HL-60 (cell line): ENCODE measurements at regions not wholly inside any gene's neighbourhood (a gene's known extent, or its start where the extent isn't known, plus 50 kb on each side); places are given as distances from the start of the nearest gene placed in this dataset.

Source experiments
- GABPA ChIP-seq: IDR thresholded peaks from 2 replicates; pipeline ENCODE4 v1.6.1; 2012; ENCODE audit warnings: low read depth
- POLR2AphosphoS5 ChIP-seq: IDR thresholded peaks from 2 replicates; pipeline ENCODE4 v1.6.1; 2012; ENCODE audit warnings: low read depth
- SPI1 ChIP-seq: IDR thresholded peaks from 2 replicates; pipeline ENCODE4 v1.6.1; 2012; ENCODE audit warnings: low read depth, mild to moderate bottlenecking, borderline replicate concordance
- TF ChIP-seq, protein P1 (sequence below): IDR thresholded peaks from one replicate; pipeline ENCODE4 v1.5.1; 2011; ENCODE audit warnings: low read length, control low read depth, inconsistent platforms; ENCODE audit not compliant: insufficient read depth
- TF ChIP-seq, protein P2 (sequence below): IDR thresholded peaks from 2 replicates; pipeline ENCODE4 v1.6.1; 2012; ENCODE audit warnings: low read depth; ENCODE audit not compliant: insufficient replicate concordance

DNA sequence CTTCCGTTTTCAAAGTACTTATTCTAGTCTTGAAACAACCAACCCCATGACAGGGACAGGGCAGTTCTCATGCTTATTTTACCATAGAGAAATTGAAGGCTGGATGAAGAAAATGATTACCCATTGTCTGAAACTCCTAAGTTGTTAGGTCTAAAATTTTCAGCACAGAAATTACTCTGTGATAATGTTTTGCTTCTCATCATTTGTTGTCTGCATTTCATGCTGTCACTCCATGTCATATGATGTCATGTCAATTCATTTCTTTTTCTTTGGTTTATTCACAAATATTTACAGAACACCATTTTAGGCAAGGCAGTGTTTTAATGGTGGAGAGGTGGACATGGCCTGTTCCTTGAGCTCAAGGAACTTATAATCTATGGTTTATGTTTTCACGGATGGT lies 98.2 kb upstream of the RASGRP1 start:
- TF ChIP-seq, protein P1, sequence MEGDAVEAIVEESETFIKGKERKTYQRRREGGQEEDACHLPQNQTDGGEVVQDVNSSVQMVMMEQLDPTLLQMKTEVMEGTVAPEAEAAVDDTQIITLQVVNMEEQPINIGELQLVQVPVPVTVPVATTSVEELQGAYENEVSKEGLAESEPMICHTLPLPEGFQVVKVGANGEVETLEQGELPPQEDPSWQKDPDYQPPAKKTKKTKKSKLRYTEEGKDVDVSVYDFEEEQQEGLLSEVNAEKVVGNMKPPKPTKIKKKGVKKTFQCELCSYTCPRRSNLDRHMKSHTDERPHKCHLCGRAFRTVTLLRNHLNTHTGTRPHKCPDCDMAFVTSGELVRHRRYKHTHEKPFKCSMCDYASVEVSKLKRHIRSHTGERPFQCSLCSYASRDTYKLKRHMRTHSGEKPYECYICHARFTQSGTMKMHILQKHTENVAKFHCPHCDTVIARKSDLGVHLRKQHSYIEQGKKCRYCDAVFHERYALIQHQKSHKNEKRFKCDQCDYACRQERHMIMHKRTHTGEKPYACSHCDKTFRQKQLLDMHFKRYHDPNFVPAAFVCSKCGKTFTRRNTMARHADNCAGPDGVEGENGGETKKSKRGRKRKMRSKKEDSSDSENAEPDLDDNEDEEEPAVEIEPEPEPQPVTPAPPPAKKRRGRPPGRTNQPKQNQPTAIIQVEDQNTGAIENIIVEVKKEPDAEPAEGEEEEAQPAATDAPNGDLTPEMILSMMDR = no peak
- TF ChIP-seq, protein P2, sequence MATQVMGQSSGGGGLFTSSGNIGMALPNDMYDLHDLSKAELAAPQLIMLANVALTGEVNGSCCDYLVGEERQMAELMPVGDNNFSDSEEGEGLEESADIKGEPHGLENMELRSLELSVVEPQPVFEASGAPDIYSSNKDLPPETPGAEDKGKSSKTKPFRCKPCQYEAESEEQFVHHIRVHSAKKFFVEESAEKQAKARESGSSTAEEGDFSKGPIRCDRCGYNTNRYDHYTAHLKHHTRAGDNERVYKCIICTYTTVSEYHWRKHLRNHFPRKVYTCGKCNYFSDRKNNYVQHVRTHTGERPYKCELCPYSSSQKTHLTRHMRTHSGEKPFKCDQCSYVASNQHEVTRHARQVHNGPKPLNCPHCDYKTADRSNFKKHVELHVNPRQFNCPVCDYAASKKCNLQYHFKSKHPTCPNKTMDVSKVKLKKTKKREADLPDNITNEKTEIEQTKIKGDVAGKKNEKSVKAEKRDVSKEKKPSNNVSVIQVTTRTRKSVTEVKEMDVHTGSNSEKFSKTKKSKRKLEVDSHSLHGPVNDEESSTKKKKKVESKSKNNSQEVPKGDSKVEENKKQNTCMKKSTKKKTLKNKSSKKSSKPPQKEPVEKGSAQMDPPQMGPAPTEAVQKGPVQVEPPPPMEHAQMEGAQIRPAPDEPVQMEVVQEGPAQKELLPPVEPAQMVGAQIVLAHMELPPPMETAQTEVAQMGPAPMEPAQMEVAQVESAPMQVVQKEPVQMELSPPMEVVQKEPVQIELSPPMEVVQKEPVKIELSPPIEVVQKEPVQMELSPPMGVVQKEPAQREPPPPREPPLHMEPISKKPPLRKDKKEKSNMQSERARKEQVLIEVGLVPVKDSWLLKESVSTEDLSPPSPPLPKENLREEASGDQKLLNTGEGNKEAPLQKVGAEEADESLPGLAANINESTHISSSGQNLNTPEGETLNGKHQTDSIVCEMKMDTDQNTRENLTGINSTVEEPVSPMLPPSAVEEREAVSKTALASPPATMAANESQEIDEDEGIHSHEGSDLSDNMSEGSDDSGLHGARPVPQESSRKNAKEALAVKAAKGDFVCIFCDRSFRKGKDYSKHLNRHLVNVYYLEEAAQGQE = no peak
- no peak for TF ChIP-seq GABPA
- no peak for TF ChIP-seq SPI1
- TF ChIP-seq POLR2AphosphoS5 = no peak
